CD4-positive, alpha-beta T cell (primary cell): ENCODE measurements at regions not wholly inside any gene's neighbourhood (a gene's known extent, or its start where the extent isn't known, plus 50 kb on each side); places are given as distances from the start of the nearest gene placed in this dataset.

Experiments used
- ATAC-seq: fragments of 200-7000 bp; cut with Tn5 transposase; one replicate; pipeline ENCODE4 v1.10.0; 2022; ENCODE audit warnings: mild to moderate bottlenecking; ENCODE audit not compliant: poor library complexity
- CTCF ChIA-PET: fragments of 350-600 bp; sonication (Branson Sonifier 250); formaldehyde crosslinking; loops from one replicate; lab custom pipeline; 2021; ENCODE audit warnings: antibody characterized with exemption, inconsistent platforms; lab: Charles Lee
- POLR2A ChIA-PET: fragments of 350-600 bp; sonication (Branson Sonifier 250); formaldehyde crosslinking; loops from one replicate; lab custom pipeline; 2021; ENCODE audit warnings: antibody characterized with exemption, inconsistent platforms; lab: Charles Lee
- DNase-seq, 14 experiments: peaks; one replicate each; pipeline ENCODE4 v3.0.0-alpha.2; 2013 to 2020; ENCODE audit warnings: mixed read lengths in 2 of 14
- H3K27ac ChIP-seq, 2 donors: one replicate each; pipeline versions ENCODE4 v1.5.1 to v1.7.0; 2013; ENCODE audit warnings: low read length in 2 of 2, low read depth in 1 of 2, mild to moderate bottlenecking in 1 of 2
- H3K27me3 ChIP-seq, 2 experiments: 1 replicate in 1 of 2; 2 replicates in 1 of 2; pipeline versions ENCODE4 v1.6.1 to v1.7.0; 2013; ENCODE audit warnings: low read length in 2 of 2, control low read depth in 1 of 2, mild to moderate bottlenecking in 1 of 2, moderate library complexity in 1 of 2; ENCODE audit not compliant: insufficient read depth in 2 of 2, control insufficient read depth in 1 of 2
- H3K36me3 ChIP-seq: one replicate; pipeline ENCODE4 v1.6.1; 2013; ENCODE audit warnings: low read length, control low read depth; ENCODE audit not compliant: insufficient read depth
- H3K4me1 ChIP-seq: one replicate; pipeline ENCODE4 v1.6.1; 2013; ENCODE audit warnings: low read length, control low read depth; ENCODE audit not compliant: insufficient read depth
- H3K4me3 ChIP-seq: one replicate; pipeline ENCODE4 v1.5.1; 2013; ENCODE audit warnings: mild to moderate bottlenecking, low read length, moderate library complexity
- H3K9me3 ChIP-seq, 2 experiments: 1 replicate in 1 of 2; 2 replicates in 1 of 2; pipeline versions ENCODE4 v1.6.1 to v1.7.0; 2013; ENCODE audit warnings: low read length in 2 of 2, mild to moderate bottlenecking in 2 of 2, control low read depth in 1 of 2, moderate library complexity in 1 of 2; ENCODE audit not compliant: control insufficient read depth in 1 of 2, insufficient read depth in 1 of 2
- H3K27ac Mint-ChIP-seq: one replicate; pipeline ENCODE4 v1.8.0; 2020; ENCODE audit warnings: mixed read lengths
- H3K27me3 Mint-ChIP-seq: one replicate; pipeline ENCODE4 v1.8.0; 2021; ENCODE audit warnings: mixed read lengths
- H3K36me3 Mint-ChIP-seq: one replicate; pipeline ENCODE4 v1.8.0; 2021; ENCODE audit warnings: low read depth, mixed read lengths
- H3K4me1 Mint-ChIP-seq: one replicate; pipeline ENCODE4 v1.8.0; 2021; ENCODE audit warnings: low read depth, mixed read lengths
- H3K4me3 Mint-ChIP-seq: one replicate; pipeline ENCODE4 v1.8.0; 2020; ENCODE audit warnings: mild to moderate bottlenecking, mixed read lengths
- H3K9me3 Mint-ChIP-seq: one replicate; pipeline ENCODE4 v1.8.0; 2020; ENCODE audit warnings: mixed read lengths
- CTCF ChIP-seq: fragments of 200-600 bp; IDR thresholded peaks from one replicate; pipeline ENCODE4 v1.8.0; 2022; ENCODE audit warnings: antibody characterized with exemption, mild to moderate bottlenecking
- intact Hi-C, 2 experiments: fragments of 100-400 bp; cut with DNase I in 1 of 2; cut with micrococcal nuclease in 1 of 2; formaldehyde crosslinking; loops; one replicate each; pipeline versions ENCODE4 v1.15.1 to v1.9.0; 2023 to 2025; cut with DNase I, micrococcal nuclease

DNA sequence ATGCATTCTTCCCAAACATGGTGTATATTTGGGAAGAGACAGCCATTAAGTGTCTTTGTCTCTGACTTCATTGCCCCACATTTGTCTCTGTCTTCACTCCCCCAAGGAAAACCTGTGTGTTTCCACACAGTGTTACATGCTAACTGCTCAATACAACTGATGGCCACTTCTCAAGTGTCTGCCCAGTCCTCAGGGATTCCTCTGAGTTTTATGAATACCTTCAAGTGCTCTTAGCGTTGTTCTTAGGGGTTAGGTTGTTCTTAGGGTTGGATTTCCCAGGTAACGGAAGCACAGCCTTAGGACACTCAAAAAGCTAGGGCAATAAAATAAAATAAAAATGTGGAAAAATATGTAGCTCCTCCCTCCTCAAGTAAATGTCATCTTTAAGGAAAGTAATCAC, 64.7 kb upstream of the PLAC8 start:
- H3K36me3 ChIP-seq, result no peaks in the 10 kb centered on the region
- Mint-ChIP-seq H3K4me1 (no peaks in the 10 kb centered on the region), H3K36me3 (no peaks in the 10 kb centered on the region), H3K4me3 (no peak overlapping the region), H3K27ac (no peak overlapping the region), H3K27me3 (no peaks in the 10 kb centered on the region), H3K9me3 (no peaks in the 10 kb centered on the region)
- H3K9me3 ChIP-seq, result no peaks in the 10 kb centered on the region
- H3K27ac ChIP-seq, result no peak overlapping the region
- ATAC-seq (no peak), DNase-seq (no peak)
- CTCF ChIA-PET, result no interaction called here
- H3K27me3 ChIP-seq, result no peaks in the 10 kb centered on the region
- no peak for TF ChIP-seq CTCF
- H3K4me3 ChIP-seq, result no peak overlapping the region
- peaks cover 4% of the 10 kb centered on the region for H3K4me1 ChIP-seq
- POLR2A ChIA-PET, result no interaction called here
- intact Hi-C loops, result no loop called here

DNA sequence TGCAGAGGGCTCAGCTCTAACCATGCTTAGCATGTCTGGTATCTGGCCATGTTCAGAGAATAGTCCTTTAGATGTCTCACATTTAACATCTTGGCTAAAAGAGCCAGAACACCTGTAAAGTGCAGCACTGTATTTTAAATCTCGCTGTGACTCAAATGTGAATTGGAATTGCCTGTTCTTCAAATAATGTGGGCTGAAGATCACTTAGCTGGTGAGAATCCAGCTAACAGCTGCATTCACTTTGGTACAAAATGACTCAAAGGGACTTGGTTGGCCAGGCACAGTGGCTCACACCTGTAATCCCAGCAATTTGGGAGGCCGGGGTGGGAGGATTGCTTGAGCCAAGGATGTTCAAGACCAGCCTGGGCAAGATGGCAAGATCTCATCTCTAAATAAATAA, 63.5 kb upstream of the PLAC8 start:
- Histone ChIP-seq H3K27me3 (no peaks in the 10 kb centered on the region), H3K9me3 (no peaks in the 10 kb centered on the region), H3K27ac (no peak overlapping the region), H3K36me3 (no peaks in the 10 kb centered on the region), H3K4me1 (peaks cover 4% of the 10 kb centered on the region), H3K4me3 (no peak overlapping the region)
- Mint-ChIP-seq H3K4me3 (no peak overlapping the region), H3K27ac (no peak overlapping the region), H3K9me3 (no peaks in the 10 kb centered on the region), H3K4me1 (no peaks in the 10 kb centered on the region), H3K27me3 (no peaks in the 10 kb centered on the region), H3K36me3 (no peaks in the 10 kb centered on the region)
- ChIA-PET CTCF (no interaction called here), POLR2A (no interaction called here)
- intact Hi-C loops, result no loop called here
- no peak for TF ChIP-seq CTCF
- ATAC-seq (no peak), DNase-seq (no peak)

GRCh38 chr4:83177182-83177581, 62.7 kb upstream of the PLAC8 start:
- no peak overlapping the region for H3K27ac Mint-ChIP-seq
- H3K27ac ChIP-seq, result no peak overlapping the region
- H3K27me3 Mint-ChIP-seq, result no peaks in the 10 kb centered on the region
- ChIA-PET POLR2A (no interaction called here), CTCF (no interaction called here)
- H3K36me3 ChIP-seq, result no peaks in the 10 kb centered on the region
- intact Hi-C loops, result no loop called here
- H3K9me3 ChIP-seq, result no peaks in the 10 kb centered on the region
- no peak overlapping the region for H3K4me3 ChIP-seq
- no peaks in the 10 kb centered on the region for H3K9me3 Mint-ChIP-seq
- H3K4me1 ChIP-seq, result peaks cover 4% of the 10 kb centered on the region
- H3K27me3 ChIP-seq, result no peaks in the 10 kb centered on the region
- H3K4me3 Mint-ChIP-seq, result no peak overlapping the region
- H3K4me1 Mint-ChIP-seq, result no peaks in the 10 kb centered on the region
- ATAC-seq, result no peak
- H3K36me3 Mint-ChIP-seq, result no peaks in the 10 kb centered on the region
- no peak for TF ChIP-seq CTCF
- no peak for DNase-seq
